HL-60 (cell line): ENCODE measurements at regions not wholly inside any gene's neighbourhood (a gene's known extent, or its start where the extent isn't known, plus 50 kb on each side); places are given as distances from the start of the nearest gene placed in this dataset.

Experiments
- CTCF ChIP-seq: IDR thresholded peaks from one replicate; pipeline ENCODE4 v1.5.1; 2011; ENCODE audit warnings: low read length, control low read depth, inconsistent platforms; ENCODE audit not compliant: insufficient read depth
- POLR2AphosphoS5 ChIP-seq: IDR thresholded peaks from 2 replicates; pipeline ENCODE4 v1.6.1; 2012; ENCODE audit warnings: low read depth
- REST ChIP-seq: IDR thresholded peaks from 2 replicates; pipeline ENCODE4 v1.6.1; 2012; ENCODE audit warnings: low read depth; ENCODE audit not compliant: insufficient replicate concordance

- no peak for TF ChIP-seq CTCF
- no peak for TF ChIP-seq REST
- no peak for TF ChIP-seq POLR2AphosphoS5
Measured at GRCh38 chr22:23481369-23481768, 98.7 kb downstream of the IGLL1 start.
